ENCODE measurements at regions not wholly inside any gene's neighbourhood (a gene's known extent, or its start where the extent isn't known, plus 50 kb on each side); places are given as distances from the start of the nearest gene placed in this dataset.

- Histone ChIP-seq H3K27ac (no peak overlapping the region), H3K4me2 (no peak overlapping the region), H3K9me3 (no peaks in the 10 kb centered on the region), H3K4me3 (no peak overlapping the region), H3K4me1 (no peaks in the 10 kb centered on the region)
- FAIRE-seq (no peak), DNase-seq (ENCODE audit: low read depth in 1 of 2, low spot score in 1 of 2) (no peak), ATAC-seq (no peak)
- WGBS (ENCODE audit: missing lambda C conversion rate), result 52% methylated on average over 6 of the region's 6 CpGs
- POLR2A ChIA-PET, result no interaction called here
- TF ChIP-seq NFE2L2 (conservative IDR thresholded peaks at IDR 0.05; ENCODE audit: low read length), result no peak
- no peak for TF ChIP-seq NPAS2 (CRISPR knock-in tag; IDR thresholded peaks at IDR 0.05; ENCODE audit: borderline replicate concordance)
- TF ChIP-seq TFCP2L1 (CRISPR knock-in tag; IDR thresholded peaks at IDR 0.05), result no peak
- no peak for TF ChIP-seq HEYL (CRISPR knock-in tag; IDR thresholded peaks at IDR 0.05)
- TF ChIP-seq TP53 (CRISPR knock-in tag; IDR thresholded peaks at IDR 0.05), result no peak
- no peak for TF ChIP-seq CTCF (IDR thresholded peaks at IDR 0.05)
- CTCF ChIA-PET, result no interaction called here
Measured at GRCh38 chr13:29991343-29991742, 140.9 kb upstream of the UBL3 start.

- DNase-seq (ENCODE audit: low read depth in 1 of 2, low spot score in 1 of 2) (no peak), FAIRE-seq (no peak), ATAC-seq (no peak)
- H3K4me1 ChIP-seq, result no peaks in the 10 kb centered on the region
- no peak overlapping the region for H3K4me3 ChIP-seq
- no peak overlapping the region for H3K4me2 ChIP-seq
- POLR2A ChIA-PET, result no interaction called here
- CTCF ChIA-PET, result no interaction called here
- no peak for TF ChIP-seq POLR2A (IDR thresholded peaks at IDR 0.05; ENCODE audit: low read length)
- TF ChIP-seq ZSCAN20 (CRISPR knock-in tag; IDR thresholded peaks at IDR 0.05), result no peak
- no peak for TF ChIP-seq POLR2AphosphoS2 (conservative IDR thresholded peaks at IDR 0.05; ENCODE audit: low read length)
- no peak for TF ChIP-seq HOXA7 (CRISPR knock-in tag; IDR thresholded peaks at IDR 0.05)
- no peak for TF ChIP-seq BHLHE40 (IDR thresholded peaks at IDR 0.05; ENCODE audit: low read depth, low read length)
- TF ChIP-seq CHD2 (IDR thresholded peaks at IDR 0.05; ENCODE audit: low read length, partially characterized antibody), result no peak
- TF ChIP-seq BCL3 (IDR thresholded peaks at IDR 0.05), result no peak
- TF ChIP-seq HMGXB4 (CRISPR knock-in tag; IDR thresholded peaks at IDR 0.05; ENCODE audit: borderline replicate concordance), result no peak
- TF ChIP-seq SREBF2 (IDR thresholded peaks at IDR 0.05), result no peak
- no peak for TF ChIP-seq MYC (IDR thresholded peaks at IDR 0.05; ENCODE audit: borderline replicate concordance, low read length)
- TF ChIP-seq, protein P1, sequence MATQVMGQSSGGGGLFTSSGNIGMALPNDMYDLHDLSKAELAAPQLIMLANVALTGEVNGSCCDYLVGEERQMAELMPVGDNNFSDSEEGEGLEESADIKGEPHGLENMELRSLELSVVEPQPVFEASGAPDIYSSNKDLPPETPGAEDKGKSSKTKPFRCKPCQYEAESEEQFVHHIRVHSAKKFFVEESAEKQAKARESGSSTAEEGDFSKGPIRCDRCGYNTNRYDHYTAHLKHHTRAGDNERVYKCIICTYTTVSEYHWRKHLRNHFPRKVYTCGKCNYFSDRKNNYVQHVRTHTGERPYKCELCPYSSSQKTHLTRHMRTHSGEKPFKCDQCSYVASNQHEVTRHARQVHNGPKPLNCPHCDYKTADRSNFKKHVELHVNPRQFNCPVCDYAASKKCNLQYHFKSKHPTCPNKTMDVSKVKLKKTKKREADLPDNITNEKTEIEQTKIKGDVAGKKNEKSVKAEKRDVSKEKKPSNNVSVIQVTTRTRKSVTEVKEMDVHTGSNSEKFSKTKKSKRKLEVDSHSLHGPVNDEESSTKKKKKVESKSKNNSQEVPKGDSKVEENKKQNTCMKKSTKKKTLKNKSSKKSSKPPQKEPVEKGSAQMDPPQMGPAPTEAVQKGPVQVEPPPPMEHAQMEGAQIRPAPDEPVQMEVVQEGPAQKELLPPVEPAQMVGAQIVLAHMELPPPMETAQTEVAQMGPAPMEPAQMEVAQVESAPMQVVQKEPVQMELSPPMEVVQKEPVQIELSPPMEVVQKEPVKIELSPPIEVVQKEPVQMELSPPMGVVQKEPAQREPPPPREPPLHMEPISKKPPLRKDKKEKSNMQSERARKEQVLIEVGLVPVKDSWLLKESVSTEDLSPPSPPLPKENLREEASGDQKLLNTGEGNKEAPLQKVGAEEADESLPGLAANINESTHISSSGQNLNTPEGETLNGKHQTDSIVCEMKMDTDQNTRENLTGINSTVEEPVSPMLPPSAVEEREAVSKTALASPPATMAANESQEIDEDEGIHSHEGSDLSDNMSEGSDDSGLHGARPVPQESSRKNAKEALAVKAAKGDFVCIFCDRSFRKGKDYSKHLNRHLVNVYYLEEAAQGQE (IDR thresholded peaks at IDR 0.05), result no peak
- no peak for TF ChIP-seq ATOH8 (CRISPR knock-in tag; IDR thresholded peaks at IDR 0.05; ENCODE audit: low read depth)
- no peak for TF ChIP-seq HOXB13 (CRISPR knock-in tag; IDR thresholded peaks at IDR 0.05; ENCODE audit: low read depth)
- TF ChIP-seq EP300 (IDR thresholded peaks at IDR 0.05), result no peak
- TF ChIP-seq FOXS1 (CRISPR knock-in tag; IDR thresholded peaks at IDR 0.05), result no peak
- no peak for TF ChIP-seq JUN (IDR thresholded peaks at IDR 0.05)
- TF ChIP-seq ZC3H11A (IDR thresholded peaks at IDR 0.05), result no peak
- TF ChIP-seq, protein P2, sequence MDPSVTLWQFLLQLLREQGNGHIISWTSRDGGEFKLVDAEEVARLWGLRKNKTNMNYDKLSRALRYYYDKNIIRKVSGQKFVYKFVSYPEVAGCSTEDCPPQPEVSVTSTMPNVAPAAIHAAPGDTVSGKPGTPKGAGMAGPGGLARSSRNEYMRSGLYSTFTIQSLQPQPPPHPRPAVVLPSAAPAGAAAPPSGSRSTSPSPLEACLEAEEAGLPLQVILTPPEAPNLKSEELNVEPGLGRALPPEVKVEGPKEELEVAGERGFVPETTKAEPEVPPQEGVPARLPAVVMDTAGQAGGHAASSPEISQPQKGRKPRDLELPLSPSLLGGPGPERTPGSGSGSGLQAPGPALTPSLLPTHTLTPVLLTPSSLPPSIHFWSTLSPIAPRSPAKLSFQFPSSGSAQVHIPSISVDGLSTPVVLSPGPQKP (IDR thresholded peaks at IDR 0.05; ENCODE audit: low read depth, low read length), result no peak
- H3K27ac ChIP-seq, result no peak overlapping the region
- no peaks in the 10 kb centered on the region for H3K9me3 ChIP-seq
Measured at GRCh38 chr13:29987340-29987739, 136.9 kb upstream of the UBL3 start.

Data from A549 (cell line).